ENCODE measurements at regions not wholly inside any gene's neighbourhood (a gene's known extent, or its start where the extent isn't known, plus 50 kb on each side); places are given as distances from the start of the nearest gene placed in this dataset.

DNA sequence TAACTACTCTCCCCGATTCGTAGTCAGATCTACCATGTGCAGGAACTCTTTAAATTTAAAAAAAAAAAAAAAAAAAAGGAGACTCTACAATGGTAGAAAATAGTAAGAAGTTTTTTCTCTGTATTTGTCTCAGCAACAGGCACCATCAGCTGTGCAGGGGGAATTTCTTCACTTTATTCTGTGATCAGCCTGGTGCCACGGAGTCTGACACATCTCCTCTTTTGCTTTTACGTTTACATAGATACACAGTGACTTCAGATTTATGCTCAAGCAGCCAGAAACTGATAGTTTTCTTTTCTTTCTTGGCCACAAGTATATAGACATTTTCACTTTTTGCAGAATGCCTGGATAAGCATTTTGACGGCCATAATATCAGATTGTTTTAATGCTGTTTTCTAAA, 190.6 kb upstream of the AKR1E2 start:
- no peaks in the 10 kb centered on the region for H3K9me3 ChIP-seq
- ChIA-PET POLR2A (no interaction called here), CTCF (no interaction called here)
- Mint-ChIP-seq H3K9me3 (no peaks in the 10 kb centered on the region), H3K27me3 (peaks cover 0 to 1% of the 10 kb centered on the region in 2 donors), H3K27ac (no peak overlapping the region), H3K4me3 (no peak overlapping the region), H3K4me1 (no peaks in the 10 kb centered on the region), H3K36me3 (no peaks in the 10 kb centered on the region)
- H3K4me3 ChIP-seq (ENCODE audit: control insufficient read depth in 1 of 2, extremely low read depth in 1 of 2, low read length in 1 of 2) = no peak overlapping the region
- H3K4me1 ChIP-seq (ENCODE audit: control insufficient read depth in 1 of 2, extremely low read depth in 1 of 2, insufficient read depth in 2 of 2, low read length in 2 of 2) = no peaks in the 10 kb centered on the region
- H3K27me3 ChIP-seq (replicated peaks in 1 of 2; ENCODE audit: control insufficient read depth in 2 of 2, extremely low read depth in 1 of 2, insufficient read depth in 2 of 2, low read length in 1 of 2) = peaks cover 0 to 2% of the 10 kb centered on the region in 2 experiments
- no peaks in the 10 kb centered on the region for H3K36me3 ChIP-seq (ENCODE audit: control insufficient read depth in 2 of 2, extremely low read depth in 1 of 2, insufficient read depth in 1 of 2, low read length in 1 of 2)
- 57% methylated on average over 1 of the region's 5 CpGs for WGBS (ENCODE audit: insufficient coverage)
- DNase-seq (no peak), ATAC-seq (replicated peaks in 1 of 4) (no peak)
- no peak overlapping the region for H3K27ac ChIP-seq (ENCODE audit: low read length)

GRCh38 chr10:4633776-4634175, 192.2 kb upstream of the AKR1E2 start:
- H3K27ac ChIP-seq (ENCODE audit: low read length) = no peak overlapping the region
- no peaks in the 10 kb centered on the region for H3K36me3 Mint-ChIP-seq
- no peaks in the 10 kb centered on the region for H3K4me1 Mint-ChIP-seq
- no peaks in the 10 kb centered on the region for H3K9me3 ChIP-seq
- no peaks in the 10 kb centered on the region for H3K36me3 ChIP-seq (ENCODE audit: control insufficient read depth in 2 of 2, extremely low read depth in 1 of 2, insufficient read depth in 1 of 2, low read length in 1 of 2)
- no peak overlapping the region for H3K4me3 Mint-ChIP-seq
- H3K27me3 ChIP-seq (replicated peaks in 1 of 2; ENCODE audit: control insufficient read depth in 2 of 2, extremely low read depth in 1 of 2, insufficient read depth in 2 of 2, low read length in 1 of 2) = peaks cover 0 to 2% of the 10 kb centered on the region in 2 experiments
- ChIA-PET CTCF (no interaction called here), POLR2A (no interaction called here)
- ATAC-seq (replicated peaks in 1 of 4) (no peak), DNase-seq (no peak)
- no peak overlapping the region for H3K27ac Mint-ChIP-seq
- no peaks in the 10 kb centered on the region for H3K4me1 ChIP-seq (ENCODE audit: control insufficient read depth in 1 of 2, extremely low read depth in 1 of 2, insufficient read depth in 2 of 2, low read length in 2 of 2)
- H3K9me3 Mint-ChIP-seq = no peaks in the 10 kb centered on the region
- H3K27me3 Mint-ChIP-seq = peaks cover 0 to 1% of the 10 kb centered on the region in 2 donors
- H3K4me3 ChIP-seq (ENCODE audit: control insufficient read depth in 1 of 2, extremely low read depth in 1 of 2, low read length in 1 of 2) = no peak overlapping the region
- WGBS (ENCODE audit: insufficient coverage) = 55% methylated on average over 3 of the region's 8 CpGs

GRCh38 chr10:4633186-4633585, 192.8 kb upstream of the AKR1E2 start:
- ATAC-seq (replicated peaks in 1 of 4) = no peak
- Histone ChIP-seq H3K27ac (ENCODE audit: low read length) (no peak overlapping the region), H3K36me3 (ENCODE audit: control insufficient read depth in 2 of 2, extremely low read depth in 1 of 2, insufficient read depth in 1 of 2, low read length in 1 of 2) (no peaks in the 10 kb centered on the region), H3K9me3 (no peaks in the 10 kb centered on the region), H3K4me1 (ENCODE audit: control insufficient read depth in 1 of 2, extremely low read depth in 1 of 2, insufficient read depth in 2 of 2, low read length in 2 of 2) (no peaks in the 10 kb centered on the region), H3K4me3 (ENCODE audit: control insufficient read depth in 1 of 2, extremely low read depth in 1 of 2, low read length in 1 of 2) (no peak overlapping the region), H3K27me3 (replicated peaks in 1 of 2; ENCODE audit: control insufficient read depth in 2 of 2, extremely low read depth in 1 of 2, insufficient read depth in 2 of 2, low read length in 1 of 2) (peaks cover 0 to 2% of the 10 kb centered on the region in 2 experiments)
- Mint-ChIP-seq H3K4me1 (no peaks in the 10 kb centered on the region), H3K27ac (no peak overlapping the region), H3K9me3 (no peaks in the 10 kb centered on the region), H3K4me3 (no peak overlapping the region), H3K36me3 (no peaks in the 10 kb centered on the region), H3K27me3 (peaks cover 0 to 1% of the 10 kb centered on the region in 2 donors)
- DNase-seq = no peak
- ChIA-PET CTCF (no interaction called here), POLR2A (no interaction called here)
- 88% methylated on average over 6 of the region's 8 CpGs for WGBS (ENCODE audit: insufficient coverage)

DNA sequence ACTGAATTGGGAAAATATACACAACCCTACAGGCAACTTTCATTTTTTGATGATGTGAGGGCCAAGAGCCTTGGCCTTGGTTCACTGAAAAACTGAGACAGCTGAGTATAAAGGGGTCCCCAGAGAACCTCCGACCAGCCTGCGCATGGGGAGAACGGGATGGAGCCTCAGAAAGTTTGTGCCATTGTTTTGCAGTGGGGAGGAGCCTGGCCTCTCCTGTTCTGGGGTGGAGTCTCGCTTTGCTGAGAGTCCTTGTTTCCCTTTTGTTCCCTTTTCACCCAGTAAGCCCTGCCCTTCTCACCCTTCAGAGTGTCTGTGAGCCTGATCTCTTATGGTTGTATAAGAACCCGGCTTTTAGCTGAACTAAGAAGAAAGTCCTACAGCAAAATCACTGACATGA, 193.2 kb upstream of the AKR1E2 start:
- no peaks in the 10 kb centered on the region for H3K4me1 ChIP-seq (ENCODE audit: control insufficient read depth in 1 of 2, extremely low read depth in 1 of 2, insufficient read depth in 2 of 2, low read length in 2 of 2)
- H3K4me3 ChIP-seq (ENCODE audit: control insufficient read depth in 1 of 2, extremely low read depth in 1 of 2, low read length in 1 of 2) = no peak overlapping the region
- no peak overlapping the region for H3K27ac ChIP-seq (ENCODE audit: low read length)
- DNase-seq (no peak), ATAC-seq (replicated peaks in 1 of 4) (no peak)
- no peaks in the 10 kb centered on the region for H3K9me3 ChIP-seq
- H3K27me3 Mint-ChIP-seq = peaks cover 0 to 1% of the 10 kb centered on the region in 2 donors
- H3K4me1 Mint-ChIP-seq = no peaks in the 10 kb centered on the region
- H3K4me3 Mint-ChIP-seq = no peak overlapping the region
- H3K36me3 Mint-ChIP-seq = no peaks in the 10 kb centered on the region
- no CpG with 5 or more reads among the region's 5 CpGs for WGBS (ENCODE audit: insufficient coverage)
- no peaks in the 10 kb centered on the region for H3K36me3 ChIP-seq (ENCODE audit: control insufficient read depth in 2 of 2, extremely low read depth in 1 of 2, insufficient read depth in 1 of 2, low read length in 1 of 2)
- POLR2A ChIA-PET = no interaction called here
- peaks cover 0 to 2% (median 1%) of the 10 kb centered on the region in 3 donors for H3K9me3 Mint-ChIP-seq
- no peak overlapping the region for H3K27ac Mint-ChIP-seq
- CTCF ChIA-PET = no interaction called here
- peaks cover 0 to 2% of the 10 kb centered on the region in 2 experiments for H3K27me3 ChIP-seq (replicated peaks in 1 of 2; ENCODE audit: control insufficient read depth in 2 of 2, extremely low read depth in 1 of 2, insufficient read depth in 2 of 2, low read length in 1 of 2)

- Mint-ChIP-seq H3K4me3 (no peak overlapping the region), H3K36me3 (no peaks in the 10 kb centered on the region), H3K27me3 (peaks cover 0 to 1% of the 10 kb centered on the region in 2 donors), H3K27ac (no peak overlapping the region), H3K4me1 (no peaks in the 10 kb centered on the region), H3K9me3 (peaks cover 0 to 13% (median 9%) of the 10 kb centered on the region in 3 donors)
- CTCF ChIA-PET = no interaction called here
- H3K27me3 ChIP-seq (replicated peaks in 1 of 2; ENCODE audit: control insufficient read depth in 2 of 2, extremely low read depth in 1 of 2, insufficient read depth in 2 of 2, low read length in 1 of 2) = peaks cover 0 to 2% of the 10 kb centered on the region in 2 experiments
- ATAC-seq (replicated peaks in 1 of 4) (no peak), DNase-seq (no peak)
- POLR2A ChIA-PET = no interaction called here
- no peaks in the 10 kb centered on the region for H3K9me3 ChIP-seq
- H3K4me1 ChIP-seq (ENCODE audit: control insufficient read depth in 1 of 2, extremely low read depth in 1 of 2, insufficient read depth in 2 of 2, low read length in 2 of 2) = no peaks in the 10 kb centered on the region
- no peaks in the 10 kb centered on the region for H3K36me3 ChIP-seq (ENCODE audit: control insufficient read depth in 2 of 2, extremely low read depth in 1 of 2, insufficient read depth in 1 of 2, low read length in 1 of 2)
- 97% methylated on average over 3 of the region's 3 CpGs for WGBS (ENCODE audit: insufficient coverage)
- H3K4me3 ChIP-seq (ENCODE audit: control insufficient read depth in 1 of 2, extremely low read depth in 1 of 2, low read length in 1 of 2) = no peak overlapping the region
- H3K27ac ChIP-seq (ENCODE audit: low read length) = no peak overlapping the region
Observed at GRCh38 chr10:4626919-4627318, 199.1 kb upstream of the AKR1E2 start.

DNA sequence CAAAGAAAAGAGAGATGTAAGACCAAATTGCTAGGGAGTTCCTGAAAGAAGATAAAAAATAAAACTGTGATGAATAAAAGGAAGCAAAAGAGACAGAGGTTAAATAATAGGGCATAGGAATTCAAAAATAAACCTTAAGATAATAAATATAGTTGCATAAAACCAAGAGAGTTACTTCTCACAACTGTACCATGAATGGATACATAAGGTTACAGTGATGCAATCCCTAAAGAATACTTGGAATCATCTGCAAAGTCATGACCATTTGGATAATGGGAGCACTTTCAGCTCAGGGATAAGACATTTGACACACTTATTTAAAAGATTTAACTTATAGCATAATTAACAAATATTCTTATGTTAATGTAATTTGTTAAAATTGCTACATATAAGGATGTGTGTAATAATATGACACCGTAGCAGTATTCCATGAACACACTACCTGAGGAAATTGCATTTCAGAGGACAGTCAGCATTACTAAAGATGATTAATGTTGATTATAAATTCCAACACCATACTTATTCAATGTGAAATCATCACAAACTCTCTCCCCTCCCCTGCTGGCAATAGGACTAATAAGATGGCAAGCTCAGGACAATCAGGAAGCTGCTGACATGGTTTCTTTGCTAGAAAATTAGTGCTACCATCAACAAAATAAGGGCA, 202.1 kb upstream of the AKR1E2 start:
- Histone ChIP-seq H3K36me3 (ENCODE audit: control insufficient read depth in 2 of 2, extremely low read depth in 1 of 2, insufficient read depth in 1 of 2, low read length in 1 of 2) (no peaks in the 10 kb centered on the region), H3K4me3 (ENCODE audit: control insufficient read depth in 1 of 2, extremely low read depth in 1 of 2, low read length in 1 of 2) (no peak overlapping the region), H3K9me3 (no peaks in the 10 kb centered on the region), H3K27ac (ENCODE audit: low read length) (no peak overlapping the region), H3K4me1 (ENCODE audit: control insufficient read depth in 1 of 2, extremely low read depth in 1 of 2, insufficient read depth in 2 of 2, low read length in 2 of 2) (no peaks in the 10 kb centered on the region), H3K27me3 (replicated peaks in 1 of 2; ENCODE audit: control insufficient read depth in 2 of 2, extremely low read depth in 1 of 2, insufficient read depth in 2 of 2, low read length in 1 of 2) (peaks cover 0 to 6% of the 10 kb centered on the region in 2 experiments)
- H3K4me3 Mint-ChIP-seq = no peak overlapping the region
- no peaks in the 10 kb centered on the region for H3K36me3 Mint-ChIP-seq
- DNase-seq = no peak
- ChIA-PET POLR2A (no interaction called here), CTCF (no interaction called here)
- H3K9me3 Mint-ChIP-seq = peaks cover 0 to 13% (median 9%) of the 10 kb centered on the region in 3 donors
- WGBS (ENCODE audit: insufficient coverage) = no CpG with 5 or more reads among the region's 1 CpG
- ATAC-seq (replicated peaks in 1 of 4) = no peak
- H3K27ac Mint-ChIP-seq = no peak overlapping the region
- H3K4me1 Mint-ChIP-seq = no peaks in the 10 kb centered on the region
- no peaks in the 10 kb centered on the region for H3K27me3 Mint-ChIP-seq

DNA sequence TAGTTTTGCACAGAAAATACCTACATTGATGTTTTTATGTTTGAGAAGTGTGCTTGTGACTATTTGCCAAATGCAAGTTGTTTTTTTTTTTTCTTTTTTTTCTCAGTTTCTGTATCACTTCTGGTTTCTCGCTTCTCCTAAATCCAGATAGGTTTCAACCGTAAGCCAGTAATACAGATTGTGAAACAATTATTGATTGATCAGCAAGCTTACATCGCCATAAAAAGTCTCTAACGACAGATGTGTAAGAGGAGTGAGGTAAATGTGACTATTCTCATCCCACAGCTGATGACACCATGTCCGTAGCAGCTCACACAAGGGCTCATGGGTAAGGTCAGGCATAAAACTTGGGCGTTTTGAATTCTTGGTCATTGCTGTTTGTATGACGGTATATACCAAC, 202.8 kb upstream of the AKR1E2 start:
- H3K9me3 Mint-ChIP-seq = peaks cover 0 to 13% (median 9%) of the 10 kb centered on the region in 3 donors
- Histone ChIP-seq H3K4me3 (ENCODE audit: control insufficient read depth in 1 of 2, extremely low read depth in 1 of 2, low read length in 1 of 2) (no peak overlapping the region), H3K36me3 (ENCODE audit: control insufficient read depth in 2 of 2, extremely low read depth in 1 of 2, insufficient read depth in 1 of 2, low read length in 1 of 2) (no peaks in the 10 kb centered on the region), H3K27ac (ENCODE audit: low read length) (no peak overlapping the region), H3K27me3 (replicated peaks in 1 of 2; ENCODE audit: control insufficient read depth in 2 of 2, extremely low read depth in 1 of 2, insufficient read depth in 2 of 2, low read length in 1 of 2) (peaks cover 0 to 6% of the 10 kb centered on the region in 2 experiments), H3K4me1 (ENCODE audit: control insufficient read depth in 1 of 2, extremely low read depth in 1 of 2, insufficient read depth in 2 of 2, low read length in 2 of 2) (no peaks in the 10 kb centered on the region), H3K9me3 (no peaks in the 10 kb centered on the region)
- WGBS (ENCODE audit: insufficient coverage) = 67% methylated on average over 1 of the region's 7 CpGs
- no peaks in the 10 kb centered on the region for H3K4me1 Mint-ChIP-seq
- no peak overlapping the region for H3K27ac Mint-ChIP-seq
- no peak overlapping the region for H3K4me3 Mint-ChIP-seq
- ChIA-PET CTCF (no interaction called here), POLR2A (no interaction called here)
- DNase-seq = no peak
- H3K27me3 Mint-ChIP-seq = no peaks in the 10 kb centered on the region
- ATAC-seq (replicated peaks in 1 of 4) = no peak
- H3K36me3 Mint-ChIP-seq = no peaks in the 10 kb centered on the region
